Right lobe of liver (tissue), 6 donors: ENCODE measurements at regions not wholly inside any gene's neighbourhood (a gene's known extent, or its start where the extent isn't known, plus 50 kb on each side); places are given as distances from the start of the nearest gene placed in this dataset.
"Not testable (repeated sequence)": the region's sequence is repeated elsewhere in the genome, so short reads cannot be mapped to it uniquely, and the experiment has no call there.

Source experiments
- ATAC-seq, 4 donors: fragments of 200-7000 bp; cut with Tn5 transposase; one replicate each; pipeline ENCODE4 v1.9.1; 2020; ENCODE audit warnings: mild to moderate bottlenecking in 4 of 4, moderate library complexity in 4 of 4
- DNase-seq, 3 donors: peaks; one replicate each; pipeline ENCODE4 v3.0.0-alpha.2; 2020
- H3K27ac ChIP-seq, 3 donors: fragments of 200-600 bp; one replicate each; pipeline ENCODE4 v1.8.0; 2022
- H3K27me3 ChIP-seq, 2 donors: fragments of 200-600 bp; one replicate each; pipeline ENCODE4 v1.8.0; 2022
- H3K36me3 ChIP-seq, 4 donors: fragments of 200-600 bp; sonication (generic) in 1 of 4; one replicate each; pipeline versions ENCODE4 v1.5.1 to v1.8.0; 2017 to 2022; ENCODE audit warnings: control low read depth in 1 of 4
- H3K4me1 ChIP-seq, 4 donors: fragments of 200-600 bp; sonication (generic) in 1 of 4; one replicate each; pipeline versions ENCODE4 v1.5.1 to v1.8.0; 2017 to 2022; ENCODE audit warnings: control low read depth in 1 of 4
- H3K4me3 ChIP-seq, 3 donors: fragments of 200-600 bp; one replicate each; pipeline ENCODE4 v1.8.0; 2022
- H3K9me3 ChIP-seq, 4 donors: fragments of 200-600 bp; sonication (generic) in 1 of 4; one replicate each; pipeline versions ENCODE4 v1.5.1 to v1.8.0; 2017 to 2022; ENCODE audit warnings: control low read depth in 1 of 4
- POLR2A ChIP-seq: fragments of 450-650 bp; IDR thresholded peaks from one replicate; pipeline ENCODE4 v1.6.1; 2017; ENCODE audit warnings: antibody characterized with exemption, mild to moderate bottlenecking
- WGBS: methylation state at CpG from one replicate; pipeline ENCODE4 v1.1.6; 2018; ENCODE audit warnings: low coverage, low lambda C conversion rate; ENCODE audit not compliant: insufficient coverage; ENCODE audit errors: missing lambda C conversion rate; 5-methylcytosine and 5-hydroxymethylcytosine counted together
- intact Hi-C, 2 donors: fragments of 100-400 bp; cut with DNase I; formaldehyde crosslinking; loops; one replicate each; pipeline versions ENCODE4 v1.11.2 to v1.14.1; 2022
- TF ChIP-seq, protein P1 (sequence below), 4 donors: fragments of 200-600 bp in 3 of 4; fragments of 450-650 bp in 1 of 4; IDR thresholded peaks; one replicate each; pipeline versions ENCODE4 v1.5.1 to v1.8.0; 2016 to 2022; ENCODE audit warnings: antibody characterized with exemption in 4 of 4, mild to moderate bottlenecking in 2 of 4
- donor health status: DM: no; HTN: yes; CAD: no.
- donor health status: DM: no; HTN: no; CAD: no.
- donor health status: DM: no; HTN: no; CAD: no.
- donor health status: DM: no; HTN: yes; CAD: no.
- donor health status: DM: no; HTN: yes; CAD: no.

DNA sequence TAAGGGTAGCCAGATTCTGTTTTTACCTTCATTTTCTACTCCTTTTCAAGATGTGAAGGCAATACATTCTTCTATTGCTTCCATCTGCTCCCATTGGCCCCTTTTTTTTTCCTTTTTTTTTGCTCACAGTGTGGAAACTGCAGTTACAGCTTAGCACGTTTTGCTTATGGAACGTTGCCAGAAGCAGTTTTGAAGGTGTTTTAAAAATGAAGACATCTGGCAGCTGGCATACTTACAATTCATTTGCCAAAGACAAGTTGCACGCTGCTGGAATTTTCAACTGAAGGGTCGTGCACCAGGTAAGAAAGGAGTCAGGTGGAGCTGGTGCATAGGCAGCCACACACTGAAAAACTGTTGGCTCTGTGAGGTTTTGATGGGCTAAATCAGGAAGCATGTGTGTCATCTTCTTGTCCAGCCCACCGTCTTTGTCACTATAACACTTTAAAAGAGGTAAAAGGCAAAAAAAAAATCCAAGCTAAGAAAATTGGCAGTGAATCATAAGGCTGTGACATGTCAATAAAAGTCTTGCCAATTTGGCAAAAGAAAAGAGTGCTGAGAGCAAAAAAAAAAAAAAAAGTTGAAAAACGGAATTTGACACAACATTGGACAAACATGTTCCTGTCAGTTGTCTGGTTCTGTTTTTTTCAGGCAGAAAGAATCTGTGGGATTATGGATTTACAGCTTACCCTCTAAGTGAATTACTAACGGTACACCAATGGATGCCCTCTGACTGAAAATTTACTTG is 225.4 kb upstream of the SOX2 start:
- Histone ChIP-seq H3K9me3 (no peaks in the 10 kb centered on the region), H3K27me3 (no peaks in the 10 kb centered on the region), H3K36me3 (no peaks in the 10 kb centered on the region), H3K4me3 (peak overlapping the region in 1 of 3 donors; percentile 13), H3K4me1 (peaks cover 0 to 4% (median 0%) of the 10 kb centered on the region in 4 donors), H3K27ac (no peak overlapping the region)
- intact Hi-C loops, result no loop called here
- TF ChIP-seq, protein P1, sequence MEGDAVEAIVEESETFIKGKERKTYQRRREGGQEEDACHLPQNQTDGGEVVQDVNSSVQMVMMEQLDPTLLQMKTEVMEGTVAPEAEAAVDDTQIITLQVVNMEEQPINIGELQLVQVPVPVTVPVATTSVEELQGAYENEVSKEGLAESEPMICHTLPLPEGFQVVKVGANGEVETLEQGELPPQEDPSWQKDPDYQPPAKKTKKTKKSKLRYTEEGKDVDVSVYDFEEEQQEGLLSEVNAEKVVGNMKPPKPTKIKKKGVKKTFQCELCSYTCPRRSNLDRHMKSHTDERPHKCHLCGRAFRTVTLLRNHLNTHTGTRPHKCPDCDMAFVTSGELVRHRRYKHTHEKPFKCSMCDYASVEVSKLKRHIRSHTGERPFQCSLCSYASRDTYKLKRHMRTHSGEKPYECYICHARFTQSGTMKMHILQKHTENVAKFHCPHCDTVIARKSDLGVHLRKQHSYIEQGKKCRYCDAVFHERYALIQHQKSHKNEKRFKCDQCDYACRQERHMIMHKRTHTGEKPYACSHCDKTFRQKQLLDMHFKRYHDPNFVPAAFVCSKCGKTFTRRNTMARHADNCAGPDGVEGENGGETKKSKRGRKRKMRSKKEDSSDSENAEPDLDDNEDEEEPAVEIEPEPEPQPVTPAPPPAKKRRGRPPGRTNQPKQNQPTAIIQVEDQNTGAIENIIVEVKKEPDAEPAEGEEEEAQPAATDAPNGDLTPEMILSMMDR (IDR thresholded peaks at IDR 0.05), result no peak
- no peak for TF ChIP-seq POLR2A
- DNase-seq, result no peak
- ATAC-seq, result peak; percentile 59 to 86 (median 66)
- WGBS, result 11% methylated on average over 7 of the region's 7 CpGs

- ATAC-seq, result no peak
- peaks cover 0 to 4% (median 0%) of the 10 kb centered on the region in 4 donors for H3K4me1 ChIP-seq
- no peak overlapping the region for H3K27ac ChIP-seq
- intact Hi-C loops, result no loop called here
- H3K36me3 ChIP-seq, result no peaks in the 10 kb centered on the region
- H3K27me3 ChIP-seq, result no peaks in the 10 kb centered on the region
- no peak overlapping the region for H3K4me3 ChIP-seq
- TF ChIP-seq, protein P1 (IDR thresholded peaks at IDR 0.05), result no peak
- WGBS, result 90% methylated on average over 1 of the region's 1 CpG
- DNase-seq, result no peak
- no peaks in the 10 kb centered on the region for H3K9me3 ChIP-seq
These were observed 227.7 kb upstream of the SOX2 start for GRCh38 chr3:181484026-181484425.

- DNase-seq, H3K4me1 ChIP-seq, H3K36me3 ChIP-seq, H3K4me3 ChIP-seq, ATAC-seq, intact Hi-C loops, H3K27ac ChIP-seq, H3K9me3 ChIP-seq, H3K27me3 ChIP-seq: not testable (repeated sequence)
- WGBS, result 56% methylated on average over 1 of the region's 1 CpG
These were observed 236.6 kb upstream of the SOX2 start for GRCh38 chr3:181475146-181475545.

DNA sequence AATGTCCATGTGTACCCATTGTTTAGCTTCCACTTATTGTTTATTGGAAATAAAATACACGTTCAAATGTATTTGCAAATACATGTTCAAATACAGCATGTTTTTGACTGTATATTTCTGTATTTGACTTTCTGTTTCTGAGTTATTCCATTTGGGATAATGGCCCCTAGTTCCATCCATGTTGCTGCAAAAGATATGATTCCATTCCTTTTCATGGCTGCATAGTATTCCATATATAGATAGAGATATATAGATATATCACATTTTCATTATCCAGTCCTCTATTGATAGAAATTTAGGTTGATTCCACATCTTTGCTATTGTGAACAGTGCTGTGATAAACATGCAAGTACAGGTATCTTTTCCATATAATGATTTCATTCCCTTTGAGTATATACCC is 241.4 kb upstream of the SOX2 start:
- Histone ChIP-seq H3K36me3 (no peaks in the 10 kb centered on the region), H3K4me1 (no peaks in the 10 kb centered on the region), H3K27me3 (no peaks in the 10 kb centered on the region), H3K27ac (no peak overlapping the region), H3K4me3 (no peak overlapping the region), H3K9me3 (no peaks in the 10 kb centered on the region)
- intact Hi-C loops, result no loop called here
- 70% methylated on average over 1 of the region's 1 CpG for WGBS
- DNase-seq (no peak), ATAC-seq (no peak)
- TF ChIP-seq, protein P1 (IDR thresholded peaks at IDR 0.05), result no peak
- no peak for TF ChIP-seq POLR2A

DNA sequence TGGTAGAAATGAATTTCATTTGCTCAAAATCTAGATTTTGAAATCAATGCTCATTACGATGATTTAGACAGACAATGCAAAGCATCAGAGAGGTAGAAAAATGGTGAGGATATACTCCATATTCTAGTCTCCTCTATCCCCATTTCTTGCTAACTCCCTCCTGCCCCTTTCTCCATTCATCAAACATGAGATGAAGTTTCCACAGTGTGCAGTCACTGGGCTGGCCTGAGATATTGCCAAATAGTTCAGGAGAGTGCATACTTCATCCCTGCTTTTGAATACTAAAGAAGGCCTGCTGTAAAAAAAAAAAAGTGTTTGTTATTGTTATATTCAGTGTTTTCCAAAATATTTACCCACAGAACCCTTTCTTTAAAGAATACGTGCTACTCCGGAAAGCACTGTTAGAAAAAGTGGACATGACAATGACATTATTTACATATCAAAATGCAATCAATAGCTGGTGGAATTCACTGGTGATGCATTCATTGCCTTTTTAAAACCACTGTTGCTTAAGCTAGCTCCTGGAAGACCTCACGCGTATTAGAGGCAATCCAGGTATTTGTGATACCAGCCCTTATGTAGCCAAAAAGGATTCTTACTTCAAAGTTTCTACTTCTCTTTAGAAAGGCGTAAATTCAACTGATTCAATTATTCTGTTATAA is 247.6 kb upstream of the SOX2 start:
- TF ChIP-seq, protein P1 (IDR thresholded peaks at IDR 0.05), result no peak
- no peak for TF ChIP-seq POLR2A
- Histone ChIP-seq H3K36me3 (no peaks in the 10 kb centered on the region), H3K4me3 (no peak overlapping the region), H3K9me3 (no peaks in the 10 kb centered on the region), H3K4me1 (no peaks in the 10 kb centered on the region), H3K27me3 (no peaks in the 10 kb centered on the region), H3K27ac (no peak overlapping the region)
- WGBS, result 54% methylated on average over 6 of the region's 6 CpGs
- no peak for ATAC-seq
- DNase-seq, result no peak
- intact Hi-C loops, result no loop called here
